Neural cell (in vitro differentiated cells): ENCODE measurements at regions not wholly inside any gene's neighbourhood (a gene's known extent, or its start where the extent isn't known, plus 50 kb on each side); places are given as distances from the start of the nearest gene placed in this dataset.

Experiments used
- CTCF ChIP-seq: fragments of 450-650 bp; IDR thresholded peaks from 2 replicates; pipeline ENCODE4 v1.5.1; 2014; ENCODE audit warnings: antibody characterized with exemption, mild to moderate bottlenecking, moderate library complexity; ENCODE audit not compliant: poor library complexity, severe bottlenecking
- EZH2 ChIP-seq: fragments of 200-600, 300-800 bp; shearing (Covaris generic), sonication (generic); IDR thresholded peaks from 2 replicates; pipeline ENCODE4 v1.6.1; 2014; ENCODE audit warnings: antibody characterized with exemption, low read length, borderline replicate concordance, mild to moderate bottlenecking; ENCODE audit not compliant: insufficient read depth, poor library complexity, severe bottlenecking
- MXI1 ChIP-seq: fragments of 450-650 bp; conservative IDR thresholded peaks from 2 replicates; pipeline ENCODE4 v1.6.1; 2014; ENCODE audit warnings: antibody characterized with exemption, mild to moderate bottlenecking; ENCODE audit not compliant: poor library complexity, severe bottlenecking
- POLR2AphosphoS5 ChIP-seq: IDR thresholded peaks from 2 replicates; pipeline ENCODE4 v1.6.1; 2012
- REST ChIP-seq: IDR thresholded peaks from 2 replicates; pipeline ENCODE4 v1.6.1; 2012; ENCODE audit warnings: borderline replicate concordance
- TAF1 ChIP-seq: IDR thresholded peaks from 2 replicates; pipeline ENCODE4 v1.6.1; 2012; ENCODE audit warnings: low read depth

- no peak for TF ChIP-seq CTCF
- TF ChIP-seq MXI1 = no peak
- TF ChIP-seq EZH2 = no peak
- TF ChIP-seq POLR2AphosphoS5 = no peak
- TF ChIP-seq TAF1 = no peak
- no peak for TF ChIP-seq REST
Measured at GRCh38 chr3:118000219-118000618, 1034.4 kb downstream of the IGSF11 start.
